NCI-H2227 (cell line): ENCODE measurements at regions not wholly inside any gene's neighbourhood (a gene's known extent, or its start where the extent isn't known, plus 50 kb on each side); places are given as distances from the start of the nearest gene placed in this dataset.
A peak's percentile ranks its signal among the peaks of the same experiment; 100 is the strongest.
"Not testable (repeated sequence)": the region's sequence is repeated elsewhere in the genome, so short reads cannot be mapped to it uniquely, and the experiment has no call there.

ENCODE experiments used
- DNase-seq: peaks from one replicate; lab custom pipeline; 2025; ENCODE audit not compliant: unreplicated experiment; lab: John Stamatoyannopoulos, UW

DNA sequence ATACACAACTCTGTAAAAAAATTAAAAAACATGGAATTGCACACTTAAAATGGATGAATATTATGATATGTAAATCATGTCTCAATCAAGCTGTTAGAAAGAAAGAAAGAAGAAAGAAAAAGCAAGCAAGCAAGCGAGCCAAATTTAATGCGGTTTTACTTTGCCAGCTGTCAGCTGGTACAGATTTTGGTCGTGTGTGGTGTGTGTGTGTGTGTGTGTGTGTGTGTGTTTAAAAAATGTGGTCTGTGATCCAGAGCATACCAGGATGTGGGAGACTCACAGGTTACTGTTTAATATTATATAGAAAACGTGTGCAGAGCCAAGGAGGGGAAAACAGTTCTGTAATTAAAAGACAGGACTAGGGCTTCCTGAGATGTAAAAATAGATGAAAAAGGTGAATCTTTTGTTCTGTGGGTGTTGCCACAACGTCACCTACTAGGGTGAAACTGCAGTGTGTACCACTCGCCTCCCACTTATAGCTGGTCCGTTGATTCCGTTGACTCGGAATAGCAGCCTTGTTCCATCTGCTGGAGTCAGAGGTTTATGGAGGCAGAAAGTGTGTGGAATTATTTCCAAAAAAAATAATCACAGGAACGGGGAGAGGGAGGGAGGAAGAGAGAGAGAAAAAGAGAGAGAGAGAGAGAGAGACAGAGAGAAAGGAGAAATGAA, 197.7 kb downstream of the BCAS1 start:
- peak; percentile 23 for DNase-seq

DNA sequence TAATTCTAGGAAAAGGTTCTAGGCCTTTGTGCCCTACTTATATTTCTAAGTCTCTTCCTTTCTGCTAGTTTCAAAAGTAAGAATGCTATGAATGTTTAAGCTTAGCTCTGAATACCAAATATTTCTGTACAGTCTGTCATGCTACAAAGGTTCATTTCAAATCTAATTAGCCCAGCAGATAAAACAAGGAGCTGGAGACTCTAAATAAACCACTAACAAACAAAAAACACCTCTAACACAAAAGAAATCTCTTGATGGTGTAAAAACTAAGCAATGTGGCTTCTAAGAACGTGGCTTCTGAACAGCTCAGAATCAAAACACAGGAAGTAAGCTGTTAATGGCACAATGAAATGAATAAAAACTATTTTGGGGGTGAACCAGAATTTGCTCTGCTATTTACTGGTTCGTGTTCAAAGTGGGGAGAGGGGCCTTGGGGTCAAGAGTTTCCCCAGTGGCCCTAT, 198.3 kb downstream of the BCAS1 start:
- no peak for DNase-seq

DNA sequence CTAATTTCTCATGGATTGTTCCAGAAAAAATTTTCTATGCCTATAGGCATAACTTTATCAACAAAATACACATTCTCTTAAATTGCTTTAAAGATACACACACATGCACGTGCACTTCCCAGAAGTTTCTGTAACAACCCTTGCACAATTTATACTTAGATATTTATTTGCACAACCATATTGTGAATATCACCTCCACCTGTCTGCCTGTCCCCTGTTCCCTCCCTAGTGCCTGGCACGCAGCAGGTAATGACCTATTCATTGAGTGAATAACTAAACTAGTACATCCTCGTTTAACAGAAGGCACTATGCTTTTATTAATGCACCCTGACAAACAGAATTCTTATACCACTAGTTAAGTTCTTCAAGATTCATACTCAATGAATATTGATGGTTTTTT, 198.9 kb downstream of the BCAS1 start:
- DNase-seq = no peak

DNA sequence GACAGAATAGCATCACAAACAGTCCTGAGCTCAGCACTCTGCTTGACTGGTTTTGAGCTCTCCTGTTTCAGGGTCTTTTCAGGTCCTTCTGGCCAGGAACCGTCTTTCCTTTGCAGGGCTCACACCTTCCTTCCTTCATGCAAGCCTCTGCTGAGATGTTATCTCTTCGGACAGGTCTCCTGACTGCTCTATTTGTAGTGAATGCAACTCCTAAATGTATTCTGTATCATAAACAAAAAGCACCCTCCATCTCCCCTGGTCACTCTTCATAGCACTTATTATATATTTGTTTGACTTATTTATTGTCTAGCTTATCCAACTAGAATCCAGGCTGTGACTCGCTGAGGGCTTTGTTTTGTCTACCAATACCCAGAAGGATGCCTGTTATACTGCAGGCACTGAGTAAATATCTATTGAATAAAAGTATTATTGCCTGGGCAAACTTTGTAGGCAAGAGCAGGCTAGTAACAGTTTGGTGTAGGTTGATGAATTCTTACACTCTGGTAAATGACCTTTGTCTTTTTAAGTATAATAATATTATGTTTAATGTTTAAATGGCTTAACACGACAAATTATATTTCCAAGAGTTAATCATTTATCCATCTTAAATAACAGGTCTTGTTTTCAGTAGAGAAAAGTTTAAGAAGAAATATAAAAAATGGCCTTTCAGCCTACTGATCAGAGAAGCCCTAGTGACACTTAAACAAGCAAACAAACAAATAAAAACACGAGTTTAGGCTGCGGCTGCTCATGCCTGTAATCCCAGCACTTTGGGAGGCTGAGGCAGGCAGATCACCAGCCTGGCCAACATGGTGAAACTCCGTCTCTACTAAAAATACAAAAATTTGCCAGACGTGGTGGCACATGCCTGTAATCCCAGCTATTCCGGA, 199.7 kb downstream of the BCAS1 start:
- no peak for DNase-seq

DNA sequence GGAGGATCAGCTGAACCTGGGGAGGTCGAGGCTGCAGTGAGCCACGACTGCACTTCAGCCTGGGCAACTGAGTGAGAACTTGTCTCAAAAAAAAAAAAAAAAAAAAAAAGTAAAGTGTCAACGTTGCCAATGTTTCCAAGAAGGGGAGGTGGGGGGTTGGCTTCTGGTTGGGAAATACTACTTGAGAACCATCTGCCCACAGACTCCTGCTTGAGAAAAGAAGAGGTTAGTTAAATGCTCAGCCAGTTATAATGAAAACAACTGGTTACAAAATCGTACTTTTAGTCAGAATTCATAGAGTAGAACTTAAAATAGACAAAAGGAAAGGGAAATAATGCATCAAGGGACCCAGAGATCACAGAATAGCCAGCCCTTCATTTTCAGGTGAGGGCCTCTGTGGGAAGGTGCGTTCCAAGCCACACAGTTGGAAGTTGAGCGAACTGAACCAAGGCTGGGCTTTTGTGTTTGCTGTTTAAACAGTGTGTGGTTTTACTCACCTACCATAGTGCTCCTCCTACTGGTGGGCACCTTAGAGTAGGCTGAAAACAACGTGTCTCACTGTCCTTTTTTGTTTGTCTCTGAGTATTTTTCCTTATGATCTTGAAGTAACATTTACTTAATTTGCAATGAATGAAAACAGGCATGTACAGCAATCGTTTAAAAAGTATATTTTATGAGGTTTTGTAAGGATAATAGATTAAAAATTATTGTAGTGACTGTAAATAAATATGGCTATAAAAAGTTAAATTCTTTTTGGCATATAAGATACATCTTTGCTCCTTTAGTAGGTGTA, 200.7 kb downstream of the BCAS1 start:
- DNase-seq = peak; percentile 69

DNA sequence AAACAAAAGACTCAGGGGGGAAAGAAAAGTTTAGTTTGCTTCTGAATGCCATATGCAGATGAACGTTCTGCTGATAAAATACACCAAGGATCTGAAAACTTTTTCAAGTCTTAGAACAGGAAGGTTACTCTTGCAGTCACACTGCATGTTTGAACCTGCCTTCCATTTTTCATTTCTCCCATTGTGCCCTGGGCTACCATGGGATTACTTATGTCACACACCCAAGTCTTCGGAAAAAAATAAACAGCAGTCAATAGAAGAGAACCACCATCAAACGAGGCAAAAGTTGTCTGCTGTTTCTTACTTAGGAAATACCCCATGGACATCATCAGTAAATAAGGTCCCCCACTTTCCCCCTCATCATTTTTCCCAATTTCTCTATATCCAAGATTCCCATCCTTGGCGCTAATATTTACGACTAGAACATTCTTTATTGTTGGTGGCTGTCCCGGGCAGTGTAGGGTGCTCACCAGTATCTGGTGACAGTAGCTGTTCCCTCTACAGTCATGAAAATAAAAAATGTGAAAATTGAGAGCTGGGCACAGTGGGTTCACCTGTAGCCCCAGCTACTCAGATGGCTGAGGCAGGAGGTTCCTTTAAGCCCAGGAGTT, 202.5 kb downstream of the BCAS1 start:
- DNase-seq = no peak

DNA sequence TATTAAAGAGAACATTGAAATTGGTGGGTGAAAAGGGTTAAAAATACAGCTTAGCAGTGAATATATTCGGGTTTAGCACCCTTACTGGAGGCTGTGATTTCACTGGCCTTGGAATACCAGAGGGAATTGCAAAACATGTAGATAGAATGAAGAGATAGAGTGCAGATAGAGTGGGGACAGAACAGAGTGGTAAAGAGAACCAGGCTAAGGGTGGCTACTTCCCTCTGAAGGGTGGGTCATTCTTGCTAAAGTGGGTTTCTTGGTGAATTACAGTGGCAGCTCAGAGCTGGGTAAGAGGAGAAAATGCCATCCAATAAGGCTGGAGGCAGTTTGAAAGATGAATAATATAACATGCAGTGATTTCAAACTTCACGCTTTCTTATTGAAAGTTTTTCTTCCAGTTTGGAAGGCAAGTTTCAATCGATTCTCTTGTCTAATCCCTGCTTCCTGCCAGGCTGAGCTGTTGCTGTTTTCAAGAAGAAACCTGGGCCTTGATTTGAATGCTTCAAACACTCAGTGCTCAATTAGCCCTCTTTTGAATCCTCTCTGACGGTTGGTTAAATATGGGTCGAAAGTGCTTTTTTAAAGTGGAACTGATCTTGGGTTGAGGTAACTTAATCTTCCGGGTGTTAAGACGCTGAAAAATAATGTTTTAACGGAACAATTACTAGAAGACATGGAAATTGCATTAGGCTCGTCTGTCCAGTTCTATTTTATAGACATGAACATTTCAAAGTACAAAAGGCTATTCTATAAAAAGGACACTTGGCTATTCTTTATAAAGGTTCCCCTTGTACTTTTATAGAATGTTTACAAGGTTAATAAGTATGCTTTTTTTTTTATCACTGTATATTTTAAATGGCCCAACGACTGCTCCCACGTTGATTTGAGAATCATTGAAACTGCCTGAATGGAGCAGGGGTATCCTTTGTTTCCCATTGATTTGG, 203.3 kb downstream of the BCAS1 start:
- DNase-seq = peak; percentile 32

DNA sequence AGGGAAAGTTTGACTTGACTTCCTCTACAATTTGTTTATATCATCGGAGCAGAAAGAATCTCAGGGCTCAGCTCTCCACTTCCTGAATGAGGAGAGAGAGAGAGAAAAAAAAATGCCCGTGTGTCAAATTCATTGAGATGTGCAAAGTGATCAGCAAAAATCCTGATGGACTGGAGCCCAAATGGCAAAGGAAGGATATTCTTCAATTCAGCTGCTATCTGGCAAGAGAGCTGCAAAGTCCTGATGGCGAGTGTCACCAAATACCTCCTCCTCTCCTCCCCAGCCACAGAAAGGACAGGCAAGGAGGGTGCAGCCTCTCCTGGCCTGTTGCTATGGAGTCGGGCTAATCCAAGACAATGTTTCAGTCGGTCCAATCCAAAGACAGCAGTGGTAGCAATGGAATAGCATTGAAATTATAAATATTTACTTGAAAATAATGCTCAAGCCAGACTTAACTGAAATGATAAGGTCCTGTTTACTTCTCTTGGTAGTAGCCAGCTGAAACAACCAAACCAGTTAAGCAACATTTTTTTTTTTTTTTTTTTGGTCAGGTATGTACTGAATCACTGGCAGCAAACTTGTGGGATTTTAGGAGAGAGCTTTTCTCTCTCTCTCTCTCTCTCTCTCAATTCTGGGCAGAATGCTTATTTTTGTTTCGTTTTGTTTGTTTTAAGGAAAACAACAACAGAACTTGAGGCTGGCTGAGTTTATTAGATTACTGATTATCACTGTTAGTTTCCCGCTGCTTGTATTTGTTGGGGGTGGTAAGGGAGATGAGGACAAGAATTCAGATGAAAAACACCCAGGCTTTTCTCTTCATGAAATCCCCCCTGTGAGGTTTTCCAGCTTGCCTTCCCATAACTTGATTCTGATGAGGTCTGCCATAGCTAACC, 204.2 kb downstream of the BCAS1 start:
- DNase-seq = peak; percentile 41

DNA sequence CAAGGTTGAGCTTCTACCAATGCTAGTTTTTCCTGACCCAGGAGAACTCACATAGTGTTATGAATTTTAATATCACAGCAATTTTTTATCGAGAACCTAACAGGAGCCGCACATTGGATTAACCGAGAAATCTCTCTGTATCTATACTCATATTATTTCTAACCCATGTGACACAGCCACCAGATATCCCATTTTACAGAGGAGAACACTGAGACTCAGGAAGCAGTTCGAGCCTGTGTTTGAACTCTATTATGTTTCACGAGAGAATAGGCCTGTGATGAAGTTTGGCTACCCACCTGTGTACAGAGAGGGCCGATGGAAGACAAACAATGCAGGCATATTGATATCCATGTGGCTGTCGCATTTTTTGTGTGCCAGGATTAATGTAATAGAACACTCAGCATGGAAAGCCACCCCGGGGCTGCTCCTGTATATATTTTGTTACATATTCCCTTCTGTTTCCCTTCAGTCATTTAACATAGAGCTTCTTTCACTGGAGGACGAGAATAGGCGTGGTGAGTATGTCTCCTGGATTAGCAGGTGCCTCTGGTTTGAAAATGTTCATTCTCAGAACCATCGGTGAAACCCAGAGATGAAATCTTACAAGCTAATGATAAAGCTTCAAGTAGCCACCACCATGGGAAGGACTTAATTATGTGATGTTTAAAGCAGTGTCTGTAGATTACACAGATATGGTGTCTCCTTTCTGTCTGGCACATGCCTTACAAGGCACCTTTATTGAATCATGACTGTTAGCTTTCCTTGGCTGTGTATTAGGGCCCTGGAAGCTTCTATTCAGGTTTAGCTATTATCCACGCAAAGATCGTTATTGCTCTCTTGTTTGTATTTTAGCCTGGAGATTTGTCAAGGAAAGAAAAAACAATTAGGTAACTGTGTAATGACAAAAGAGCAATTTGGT, 205.4 kb downstream of the BCAS1 start:
- not testable (repeated sequence) for DNase-seq

DNA sequence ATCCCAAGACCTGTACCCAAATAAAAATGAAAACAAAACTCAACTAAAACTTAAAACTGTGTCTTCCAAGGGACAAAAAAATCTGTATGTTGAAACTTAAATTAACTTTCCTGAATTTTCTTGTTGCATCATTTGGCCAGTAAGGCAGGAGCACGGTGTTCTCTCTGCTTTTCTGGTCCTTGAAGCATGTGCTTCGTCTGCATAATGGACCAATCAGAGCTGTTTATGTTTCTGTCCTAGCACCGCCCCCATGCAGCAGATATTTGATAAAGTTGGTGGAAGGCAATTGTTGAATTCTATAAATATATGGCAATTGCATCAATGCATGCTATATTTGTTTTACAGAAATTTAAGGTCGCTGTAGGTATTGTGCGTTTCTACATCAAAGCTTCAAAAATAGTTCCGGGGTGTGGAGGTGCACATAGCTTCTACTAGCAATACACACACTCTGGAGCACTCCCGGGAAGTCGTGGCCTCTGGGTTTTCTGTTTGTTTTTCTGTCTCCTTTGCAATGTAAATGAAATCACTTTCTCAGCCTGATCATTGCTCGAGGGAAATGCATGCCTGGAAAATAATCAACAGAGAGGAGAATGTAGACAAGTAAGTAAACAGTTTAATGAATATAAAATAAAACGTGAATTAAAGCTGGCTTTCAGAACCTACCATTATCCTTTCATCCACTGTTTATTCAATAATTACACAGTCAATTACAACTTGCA, 206.3 kb downstream of the BCAS1 start:
- DNase-seq = not testable (repeated sequence)

DNA sequence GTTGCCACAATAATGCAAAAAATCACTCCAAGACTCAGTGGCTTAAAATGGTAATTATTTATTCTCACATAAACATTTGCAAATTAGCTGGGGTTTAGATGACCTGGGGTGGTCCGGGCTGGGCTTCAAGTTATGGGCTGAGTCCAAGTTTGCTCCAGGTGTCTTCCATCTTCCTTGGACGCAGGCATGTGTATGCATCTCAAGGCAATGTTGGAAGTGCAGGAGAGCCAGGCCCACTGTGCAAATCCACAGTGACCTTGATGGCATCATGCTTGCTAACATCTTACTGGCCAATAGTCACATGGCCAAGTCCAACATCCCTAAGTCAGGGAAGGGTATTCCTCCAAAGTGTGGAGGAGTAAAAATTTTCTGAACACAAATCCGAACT, 206.9 kb downstream of the BCAS1 start:
- DNase-seq = not testable (repeated sequence)

DNA sequence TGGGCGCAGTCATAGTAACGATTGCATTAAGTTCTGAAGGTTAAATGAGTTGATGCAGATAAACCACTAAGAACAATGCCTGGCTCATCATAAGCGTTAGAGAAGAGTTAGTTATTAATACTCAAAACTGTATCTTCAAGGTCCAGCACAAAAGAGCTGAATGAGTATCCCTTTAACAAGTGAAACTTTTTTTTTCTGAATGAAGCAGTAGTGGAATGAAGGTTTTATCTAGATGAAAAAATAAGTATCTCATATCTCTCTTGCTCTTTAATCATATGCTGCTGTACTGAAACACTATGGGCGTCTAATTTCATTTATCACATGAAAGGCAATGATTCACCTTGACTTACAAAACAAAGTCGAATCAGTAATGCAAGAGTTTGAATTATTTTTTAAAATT, 207.4 kb downstream of the BCAS1 start:
- DNase-seq = not testable (repeated sequence)

DNA sequence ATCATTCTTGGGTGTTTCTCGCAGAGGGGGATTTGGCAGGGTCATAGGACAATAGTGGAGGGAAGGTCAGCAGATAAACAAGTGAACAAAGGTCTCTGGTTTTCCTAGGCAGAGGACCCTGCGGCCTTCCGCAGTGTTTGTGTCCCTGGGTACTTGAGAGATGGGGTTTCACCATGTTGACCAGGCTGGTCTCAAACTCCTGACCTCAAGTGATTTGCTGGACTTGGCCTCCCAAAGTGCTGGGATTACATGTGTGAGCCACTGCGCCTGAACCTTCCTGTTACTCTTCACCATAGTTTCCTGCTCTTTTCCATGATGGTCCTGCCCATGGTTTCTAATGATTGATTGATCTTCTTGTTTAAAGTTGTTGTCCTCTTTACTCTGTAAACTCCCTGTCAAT, 207.9 kb downstream of the BCAS1 start:
- DNase-seq = not testable (repeated sequence)

DNA sequence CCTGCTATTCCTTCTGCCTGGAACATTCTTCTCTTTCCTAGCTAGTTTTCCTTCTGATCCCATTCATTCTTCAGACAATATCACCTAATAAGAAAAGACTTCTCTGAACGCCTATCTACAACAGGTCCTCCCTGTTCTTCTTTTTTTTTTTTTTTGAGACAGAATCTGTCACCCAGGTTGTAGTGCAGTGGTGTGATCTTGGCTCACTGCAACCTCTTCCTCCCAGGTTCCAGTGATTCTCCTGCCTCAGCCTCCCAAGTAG, 208.3 kb downstream of the BCAS1 start:
- not testable (repeated sequence) for DNase-seq

DNA sequence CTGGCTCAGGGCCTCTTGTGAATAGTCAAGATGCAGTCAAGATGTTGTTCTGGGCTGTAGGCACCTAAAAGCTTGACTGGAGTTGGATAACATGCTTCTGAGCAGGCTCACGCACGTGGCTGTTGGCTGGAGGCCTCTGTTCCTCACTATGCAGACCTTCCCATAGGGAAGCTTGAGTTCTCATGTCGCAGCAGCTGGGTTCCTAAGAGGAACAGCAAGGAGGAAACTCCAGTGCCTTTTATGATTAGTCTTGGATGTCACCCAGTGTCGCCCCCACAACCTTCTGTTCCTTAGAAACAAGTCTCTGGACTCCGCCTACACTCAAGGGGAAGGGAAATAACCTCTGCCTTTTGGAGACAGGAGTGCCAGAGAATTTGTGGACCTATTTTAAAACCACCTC, 210.7 kb downstream of the BCAS1 start:
- DNase-seq = no peak

DNA sequence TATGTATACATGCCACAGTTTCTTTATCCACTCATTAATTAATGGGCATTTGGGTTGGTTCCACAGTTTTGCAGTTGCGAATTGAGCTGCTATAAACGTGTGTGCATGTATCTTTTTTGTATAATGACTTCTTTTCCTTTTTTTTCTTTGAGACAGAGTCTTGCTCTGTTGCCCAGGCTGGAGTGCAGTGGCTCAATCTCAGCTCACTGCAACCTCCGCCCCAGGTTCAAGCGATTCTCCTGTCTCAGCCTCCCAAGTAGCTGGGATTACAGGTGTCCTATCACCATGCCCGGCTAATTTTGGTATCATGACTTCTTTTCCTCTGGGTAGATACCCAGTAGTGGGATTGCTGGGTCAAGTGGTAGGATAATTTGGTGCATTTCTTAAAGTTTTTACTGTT, 211.4 kb downstream of the BCAS1 start:
- not testable (repeated sequence) for DNase-seq

DNA sequence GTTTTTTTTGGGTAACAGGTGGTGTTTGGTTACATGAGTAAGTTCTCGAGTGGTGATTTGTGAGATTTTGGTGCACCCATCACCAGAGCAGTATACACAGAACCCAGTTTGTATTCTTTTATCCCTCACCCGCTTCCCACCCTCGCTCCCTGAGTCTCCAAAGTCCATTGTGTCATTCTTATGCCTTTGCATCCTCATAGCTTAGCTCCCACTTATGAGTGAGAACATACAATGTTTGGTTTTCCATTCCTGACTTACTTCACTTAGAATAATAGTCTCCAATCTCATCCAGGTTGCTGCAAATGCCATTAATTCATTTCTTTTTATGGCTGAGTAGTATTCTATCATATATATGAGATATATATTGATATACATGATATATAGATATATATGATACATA, 211.9 kb downstream of the BCAS1 start:
- DNase-seq = not testable (repeated sequence)
